B cell (primary cell): ENCODE measurements at regions not wholly inside any gene's neighbourhood (a gene's known extent, or its start where the extent isn't known, plus 50 kb on each side); places are given as distances from the start of the nearest gene placed in this dataset.

Source experiments
- ATAC-seq: fragments of 200-7000 bp; cut with Tn5 transposase; one replicate; pipeline ENCODE4 v1.10.0; 2021; ENCODE audit warnings: low read depth, mild to moderate bottlenecking, moderate number of reproducible peaks, moderate library complexity
- CTCF ChIA-PET: fragments of 350-600 bp; sonication (Branson Sonifier 250); formaldehyde crosslinking; loops from one replicate; lab custom pipeline; 2021; ENCODE audit warnings: antibody characterized with exemption, inconsistent platforms; lab: Charles Lee
- POLR2A ChIA-PET: fragments of 350-600 bp; sonication (Branson Sonifier 250); formaldehyde crosslinking; loops from one replicate; lab custom pipeline; 2021; ENCODE audit warnings: antibody characterized with exemption; lab: Charles Lee
- DNase-seq: peaks from one replicate; pipeline ENCODE4 v3.0.0; 2013
- H2AFZ ChIP-seq: 2 replicates; pipeline ENCODE4 v1.6.1; 2012; ENCODE audit warnings: mild to moderate bottlenecking, low read depth, low read length; ENCODE audit not compliant: insufficient read depth, poor library complexity, severe bottlenecking
- H3K27ac ChIP-seq, 2 donors: 1 replicate in 1 of 2; 2 replicates in 1 of 2; pipeline ENCODE4 v1.5.1; 2012 to 2013; ENCODE audit warnings: low read length in 2 of 2, mild to moderate bottlenecking in 2 of 2, moderate library complexity in 1 of 2
- H3K27me3 ChIP-seq, 4 experiments: fragments of 200-600 bp in 1 of 4; sonication (generic) in 1 of 4; replicated peaks in 1 of 4; 1 replicate in 2 of 4; 2 replicates in 2 of 4; pipeline versions ENCODE4 v1.6.1 to v1.7.0; 2013 to 2016; ENCODE audit warnings: low read length in 3 of 4, mild to moderate bottlenecking in 2 of 4, mixed read lengths in 1 of 4, moderate library complexity in 1 of 4; ENCODE audit not compliant: insufficient read depth in 4 of 4, control insufficient read depth in 3 of 4; ENCODE audit errors: control extremely low read depth in 1 of 4
- H3K36me3 ChIP-seq, 2 experiments: replicated peaks in 1 of 2; 1 replicate in 1 of 2; 2 replicates in 1 of 2; pipeline versions ENCODE4 v1.6.1 to v1.7.1; 2013; ENCODE audit warnings: low read length in 1 of 2; ENCODE audit not compliant: insufficient read depth in 2 of 2, control insufficient read depth in 1 of 2; ENCODE audit errors: control extremely low read depth in 1 of 2, extremely low read depth in 1 of 2
- H3K4me1 ChIP-seq, 2 donors: fragments of 200-600 bp in 1 of 2; sonication (generic) in 1 of 2; 1 replicate in 1 of 2; 2 replicates in 1 of 2; pipeline versions ENCODE4 v1.5.1 to v1.6.1; 2013 to 2017; ENCODE audit warnings: low read length in 2 of 2; ENCODE audit not compliant: control insufficient read depth in 2 of 2, insufficient read depth in 2 of 2
- H3K4me2 ChIP-seq: replicated peaks from 2 replicates; pipeline ENCODE3; 2012; ENCODE audit warnings: mild to moderate bottlenecking, low read depth, low read length; ENCODE audit not compliant: poor library complexity, severe bottlenecking
- H3K4me3 ChIP-seq, 5 experiments: fragments of 200-600 bp in 1 of 5; sonication (generic) in 1 of 5; 1 replicate in 3 of 5; 2 replicates in 2 of 5; pipeline versions ENCODE4 v1.5.1 to v1.7.0; 2011 to 2016; ENCODE audit warnings: low read length in 4 of 5, mild to moderate bottlenecking in 4 of 5, low read depth in 2 of 5, control low read depth in 1 of 5, moderate library complexity in 1 of 5; ENCODE audit not compliant: insufficient read depth in 1 of 5; ENCODE audit errors: control extremely low read depth in 1 of 5, extremely low read depth in 1 of 5
- H3K79me2 ChIP-seq: fragments of 200-600 bp; sonication (generic); one replicate; pipeline ENCODE4 v1.6.0; 2016; ENCODE audit warnings: low read length; ENCODE audit not compliant: control insufficient read depth, insufficient read depth
- H3K9ac ChIP-seq: fragments of 200-600 bp; sonication (generic); 2 replicates; pipeline ENCODE4 v1.6.1; 2017; ENCODE audit warnings: mild to moderate bottlenecking, low read length, moderate library complexity
- H3K9me3 ChIP-seq, 3 donors: one replicate each; pipeline versions ENCODE4 v1.6.1 to v1.7.1; 2013; ENCODE audit warnings: low read length in 2 of 3; ENCODE audit not compliant: control insufficient read depth in 2 of 3, insufficient read depth in 1 of 3; ENCODE audit errors: control extremely low read depth in 1 of 3
- H4K20me1 ChIP-seq: 2 replicates; pipeline ENCODE4 v1.6.0; 2012; ENCODE audit warnings: mild to moderate bottlenecking, low read length; ENCODE audit not compliant: insufficient read depth, control insufficient read depth, poor library complexity, severe bottlenecking
- H3K27ac Mint-ChIP-seq: one replicate; pipeline ENCODE4 v1.8.0; 2021; ENCODE audit warnings: mixed read lengths
- H3K27me3 Mint-ChIP-seq: one replicate; pipeline ENCODE4 v1.8.0; 2021; ENCODE audit warnings: mixed read lengths
- H3K4me1 Mint-ChIP-seq: one replicate; pipeline ENCODE4 v1.8.0; 2021; ENCODE audit warnings: mixed read lengths
- H3K4me3 Mint-ChIP-seq: one replicate; pipeline ENCODE4 v1.8.0; 2021; ENCODE audit warnings: mixed read lengths
- H3K9me3 Mint-ChIP-seq: one replicate; pipeline ENCODE4 v1.8.0; 2022; ENCODE audit warnings: mixed read lengths; ENCODE audit not compliant: insufficient read depth
- EZH2 ChIP-seq: IDR thresholded peaks from 2 replicates; pipeline ENCODE4 v1.6.1; 2012; ENCODE audit warnings: borderline replicate concordance, low read depth, mild to moderate bottlenecking, moderate library complexity, low read length; ENCODE audit not compliant: insufficient read depth, poor library complexity, severe bottlenecking
- WGBS: methylation state at CpG from one replicate; pipeline ENCODE4 v1.1.5; 2013; ENCODE audit warnings: missing lambda C conversion rate; ENCODE audit not compliant: insufficient coverage; 5-methylcytosine and 5-hydroxymethylcytosine counted together
- intact Hi-C: fragments of 100-400 bp; cut with micrococcal nuclease; formaldehyde crosslinking; loops from one replicate; pipeline ENCODE4 v1.10.0; 2022
- TF ChIP-seq, protein P1 (sequence below): fragments of 200-600 bp; IDR thresholded peaks from one replicate; pipeline ENCODE4 v1.8.0; 2022; ENCODE audit warnings: antibody characterized with exemption, mild to moderate bottlenecking

DNA sequence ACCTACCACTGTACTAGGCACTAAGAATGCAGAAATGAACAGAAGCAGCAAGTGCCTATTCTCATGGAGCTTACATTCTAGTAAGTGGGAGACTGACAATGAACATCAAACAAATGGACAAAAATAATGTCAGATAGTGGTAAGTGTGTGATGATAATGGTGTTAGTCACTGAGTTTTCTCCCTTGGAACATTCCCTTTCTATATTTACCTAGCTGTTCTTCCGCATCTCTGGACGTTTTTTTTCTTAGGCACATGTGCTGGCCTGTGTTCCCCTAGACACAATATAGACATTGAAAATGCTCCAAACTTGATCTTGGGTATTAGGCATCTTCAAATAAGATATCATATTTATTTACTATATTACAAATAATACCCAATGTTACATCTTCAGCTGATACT is 218.1 kb upstream of the GJE1 start:
- H4K20me1 ChIP-seq = no peaks in the 10 kb centered on the region
- H3K4me2 ChIP-seq = no peak overlapping the region
- ChIA-PET CTCF (no interaction called here), POLR2A (no interaction called here)
- H3K9me3 ChIP-seq = no peaks in the 10 kb centered on the region
- Mint-ChIP-seq H3K9me3 (no peaks in the 10 kb centered on the region), H3K4me1 (no peaks in the 10 kb centered on the region), H3K27me3 (no peaks in the 10 kb centered on the region), H3K27ac (no peak overlapping the region), H3K4me3 (no peak overlapping the region)
- no peaks in the 10 kb centered on the region for H3K79me2 ChIP-seq
- no peak overlapping the region for H2AFZ ChIP-seq
- DNase-seq (no peak), ATAC-seq (no peak)
- no peaks in the 10 kb centered on the region for H3K36me3 ChIP-seq
- no peak overlapping the region for H3K27ac ChIP-seq
- H3K27me3 ChIP-seq = no peaks in the 10 kb centered on the region
- TF ChIP-seq, protein P1, sequence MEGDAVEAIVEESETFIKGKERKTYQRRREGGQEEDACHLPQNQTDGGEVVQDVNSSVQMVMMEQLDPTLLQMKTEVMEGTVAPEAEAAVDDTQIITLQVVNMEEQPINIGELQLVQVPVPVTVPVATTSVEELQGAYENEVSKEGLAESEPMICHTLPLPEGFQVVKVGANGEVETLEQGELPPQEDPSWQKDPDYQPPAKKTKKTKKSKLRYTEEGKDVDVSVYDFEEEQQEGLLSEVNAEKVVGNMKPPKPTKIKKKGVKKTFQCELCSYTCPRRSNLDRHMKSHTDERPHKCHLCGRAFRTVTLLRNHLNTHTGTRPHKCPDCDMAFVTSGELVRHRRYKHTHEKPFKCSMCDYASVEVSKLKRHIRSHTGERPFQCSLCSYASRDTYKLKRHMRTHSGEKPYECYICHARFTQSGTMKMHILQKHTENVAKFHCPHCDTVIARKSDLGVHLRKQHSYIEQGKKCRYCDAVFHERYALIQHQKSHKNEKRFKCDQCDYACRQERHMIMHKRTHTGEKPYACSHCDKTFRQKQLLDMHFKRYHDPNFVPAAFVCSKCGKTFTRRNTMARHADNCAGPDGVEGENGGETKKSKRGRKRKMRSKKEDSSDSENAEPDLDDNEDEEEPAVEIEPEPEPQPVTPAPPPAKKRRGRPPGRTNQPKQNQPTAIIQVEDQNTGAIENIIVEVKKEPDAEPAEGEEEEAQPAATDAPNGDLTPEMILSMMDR = no peak
- TF ChIP-seq EZH2 = no peak
- intact Hi-C loops = no loop called here
- H3K9ac ChIP-seq = no peak overlapping the region
- no peak overlapping the region for H3K4me3 ChIP-seq
- H3K4me1 ChIP-seq = no peaks in the 10 kb centered on the region
- no CpG with 5 or more reads among the region's 2 CpGs for WGBS

DNA sequence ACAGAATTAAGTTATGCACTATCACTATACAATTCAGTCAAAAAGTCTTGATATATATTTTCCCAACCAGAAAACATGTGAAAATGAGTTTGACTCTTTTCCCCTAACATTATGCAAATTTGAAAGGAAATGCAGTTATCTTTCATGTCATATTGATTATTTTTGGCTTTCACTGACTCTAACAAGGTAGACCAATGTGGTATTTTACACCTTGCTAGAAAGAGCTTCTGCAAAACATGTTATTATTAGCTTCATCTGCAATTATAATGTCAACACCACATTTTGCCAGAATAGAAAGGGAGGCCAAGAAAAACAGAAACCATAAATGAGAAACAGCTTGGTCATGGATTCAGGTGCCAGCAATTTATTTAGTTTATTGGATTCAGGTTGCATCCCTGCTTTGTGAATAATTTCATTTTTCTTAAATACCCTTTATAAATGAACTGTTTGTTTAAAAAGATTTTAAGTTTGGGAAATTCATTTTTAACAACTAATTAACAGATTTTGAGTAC is 226.1 kb upstream of the GJE1 start:
- no peak overlapping the region for H3K4me3 ChIP-seq
- POLR2A ChIA-PET = no interaction called here
- DNase-seq = no peak

More for the DNA sequence above, 226.1 kb upstream of the GJE1 start:
- intact Hi-C loops = no loop called here
- no peak overlapping the region for H3K27ac Mint-ChIP-seq
- H3K4me2 ChIP-seq = no peak overlapping the region
- no peaks in the 10 kb centered on the region for H3K36me3 ChIP-seq
- no peak overlapping the region for H3K27ac ChIP-seq
- H3K9ac ChIP-seq = no peak overlapping the region
- no peak for ATAC-seq
- H3K9me3 ChIP-seq = no peaks in the 10 kb centered on the region
- H3K9me3 Mint-ChIP-seq = no peaks in the 10 kb centered on the region
- H3K27me3 Mint-ChIP-seq = no peaks in the 10 kb centered on the region
- no peak for TF ChIP-seq EZH2
- TF ChIP-seq, protein P1 = no peak
- no peak overlapping the region for H2AFZ ChIP-seq
- H3K4me1 ChIP-seq = no peaks in the 10 kb centered on the region
- no peaks in the 10 kb centered on the region for H3K4me1 Mint-ChIP-seq
- no peaks in the 10 kb centered on the region for H3K27me3 ChIP-seq
- no peak overlapping the region for H3K4me3 Mint-ChIP-seq
- H3K79me2 ChIP-seq = no peaks in the 10 kb centered on the region
- CTCF ChIA-PET = no interaction called here
- no peaks in the 10 kb centered on the region for H4K20me1 ChIP-seq
